ENCODE measurements at regions not wholly inside any gene's neighbourhood (a gene's known extent, or its start where the extent isn't known, plus 50 kb on each side); places are given as distances from the start of the nearest gene placed in this dataset.

DNA sequence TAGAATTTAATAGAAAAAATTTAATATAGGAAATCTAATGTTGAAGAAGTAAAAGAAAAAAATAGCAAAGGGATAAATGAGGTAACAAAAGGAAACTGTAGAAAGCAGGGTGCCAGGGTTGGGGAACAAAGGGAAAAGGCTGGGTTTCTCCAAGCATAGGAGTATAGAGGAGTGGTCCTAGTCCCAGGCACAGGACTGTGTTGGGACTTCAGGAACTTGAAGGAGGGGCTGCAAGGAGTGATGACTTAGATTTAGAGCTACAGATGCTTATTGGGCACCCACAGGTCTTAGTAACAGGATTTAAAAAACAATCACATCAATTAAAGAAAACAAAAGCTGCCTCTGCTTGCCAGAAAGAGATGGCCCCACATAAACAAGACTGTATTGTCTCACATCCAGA lies 396.5 kb upstream of the TNC start:
- TF ChIP-seq, protein P1, sequence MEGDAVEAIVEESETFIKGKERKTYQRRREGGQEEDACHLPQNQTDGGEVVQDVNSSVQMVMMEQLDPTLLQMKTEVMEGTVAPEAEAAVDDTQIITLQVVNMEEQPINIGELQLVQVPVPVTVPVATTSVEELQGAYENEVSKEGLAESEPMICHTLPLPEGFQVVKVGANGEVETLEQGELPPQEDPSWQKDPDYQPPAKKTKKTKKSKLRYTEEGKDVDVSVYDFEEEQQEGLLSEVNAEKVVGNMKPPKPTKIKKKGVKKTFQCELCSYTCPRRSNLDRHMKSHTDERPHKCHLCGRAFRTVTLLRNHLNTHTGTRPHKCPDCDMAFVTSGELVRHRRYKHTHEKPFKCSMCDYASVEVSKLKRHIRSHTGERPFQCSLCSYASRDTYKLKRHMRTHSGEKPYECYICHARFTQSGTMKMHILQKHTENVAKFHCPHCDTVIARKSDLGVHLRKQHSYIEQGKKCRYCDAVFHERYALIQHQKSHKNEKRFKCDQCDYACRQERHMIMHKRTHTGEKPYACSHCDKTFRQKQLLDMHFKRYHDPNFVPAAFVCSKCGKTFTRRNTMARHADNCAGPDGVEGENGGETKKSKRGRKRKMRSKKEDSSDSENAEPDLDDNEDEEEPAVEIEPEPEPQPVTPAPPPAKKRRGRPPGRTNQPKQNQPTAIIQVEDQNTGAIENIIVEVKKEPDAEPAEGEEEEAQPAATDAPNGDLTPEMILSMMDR (conservative IDR thresholded peaks at IDR 0.05; ENCODE audit: low read length), result no peak
- no peak for TF ChIP-seq EZH2phosphoT487 (IDR thresholded peaks at IDR 0.05; ENCODE audit: borderline replicate concordance)

All from Loucy (cell line).